Adrenal gland (tissue), 5 donors: ENCODE measurements at regions not wholly inside any gene's neighbourhood (a gene's known extent, or its start where the extent isn't known, plus 50 kb on each side); places are given as distances from the start of the nearest gene placed in this dataset.

Experiments used
- POLR2A ChIP-seq, 2 donors: fragments of 450-650 bp; IDR thresholded peaks; one replicate each; pipeline ENCODE4 v1.6.1; 2017; ENCODE audit warnings: antibody characterized with exemption in 2 of 2, mild to moderate bottlenecking in 2 of 2, moderate library complexity in 1 of 2
- TF ChIP-seq, protein P1 (sequence below), 6 experiments: fragments of 450-650 bp in 4 of 6; fragments of 200-600 bp in 2 of 6; sonication (generic) in 1 of 6; IDR thresholded peaks; 1 replicate in 5 of 6; 2 replicates in 1 of 6; pipeline versions ENCODE4 v1.5.1 to v1.8.0; 2016 to 2021; ENCODE audit warnings: antibody characterized with exemption in 6 of 6, mild to moderate bottlenecking in 2 of 6, moderate library complexity in 1 of 6
- donor health status: DM: no; HTN: no; CAD: no.

- TF ChIP-seq, protein P1, sequence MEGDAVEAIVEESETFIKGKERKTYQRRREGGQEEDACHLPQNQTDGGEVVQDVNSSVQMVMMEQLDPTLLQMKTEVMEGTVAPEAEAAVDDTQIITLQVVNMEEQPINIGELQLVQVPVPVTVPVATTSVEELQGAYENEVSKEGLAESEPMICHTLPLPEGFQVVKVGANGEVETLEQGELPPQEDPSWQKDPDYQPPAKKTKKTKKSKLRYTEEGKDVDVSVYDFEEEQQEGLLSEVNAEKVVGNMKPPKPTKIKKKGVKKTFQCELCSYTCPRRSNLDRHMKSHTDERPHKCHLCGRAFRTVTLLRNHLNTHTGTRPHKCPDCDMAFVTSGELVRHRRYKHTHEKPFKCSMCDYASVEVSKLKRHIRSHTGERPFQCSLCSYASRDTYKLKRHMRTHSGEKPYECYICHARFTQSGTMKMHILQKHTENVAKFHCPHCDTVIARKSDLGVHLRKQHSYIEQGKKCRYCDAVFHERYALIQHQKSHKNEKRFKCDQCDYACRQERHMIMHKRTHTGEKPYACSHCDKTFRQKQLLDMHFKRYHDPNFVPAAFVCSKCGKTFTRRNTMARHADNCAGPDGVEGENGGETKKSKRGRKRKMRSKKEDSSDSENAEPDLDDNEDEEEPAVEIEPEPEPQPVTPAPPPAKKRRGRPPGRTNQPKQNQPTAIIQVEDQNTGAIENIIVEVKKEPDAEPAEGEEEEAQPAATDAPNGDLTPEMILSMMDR (IDR thresholded peaks at IDR 0.05): no peak
- TF ChIP-seq POLR2A (IDR thresholded peaks at IDR 0.05): no peak
These were observed 124.7 kb downstream of the ZFP36L2 start for GRCh38 chr2:43101751-43102150.
